DND-41 (cell line): ENCODE measurements at regions not wholly inside any gene's neighbourhood (a gene's known extent, or its start where the extent isn't known, plus 50 kb on each side); places are given as distances from the start of the nearest gene placed in this dataset.

Source experiments
- EZH2 ChIP-seq: IDR thresholded peaks from 3 replicates; pipeline ENCODE4 v1.6.1; 2012; ENCODE audit warnings: borderline replicate concordance, low read depth, mild to moderate bottlenecking, moderate library complexity, low read length, inconsistent platforms; ENCODE audit not compliant: severe bottlenecking
- TF ChIP-seq, protein P1 (sequence below): IDR thresholded peaks from 2 replicates; pipeline ENCODE4 v1.5.1; 2012; ENCODE audit warnings: borderline replicate concordance, low read length, moderate library complexity, mild to moderate bottlenecking; ENCODE audit not compliant: poor library complexity, severe bottlenecking; ENCODE audit errors: extremely low read depth

DNA sequence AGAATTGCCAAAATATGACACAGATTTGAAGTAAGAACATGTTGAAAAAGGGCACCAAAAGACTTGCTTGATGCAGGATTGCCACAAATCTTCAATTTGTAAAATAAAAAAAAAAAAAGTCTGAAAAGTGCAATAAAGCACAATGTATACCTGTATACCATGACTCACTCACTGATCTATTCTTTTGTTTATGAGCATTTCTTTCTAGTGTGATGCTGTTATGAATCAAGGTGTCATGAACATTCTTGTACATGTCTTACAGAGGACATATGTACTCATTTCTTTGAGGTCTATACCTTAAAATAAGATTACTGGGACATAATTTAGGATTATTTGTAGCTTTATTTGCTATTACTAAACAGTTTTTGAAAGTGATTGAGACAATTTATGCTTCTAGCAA, 464.9 kb upstream of the RBMS3 start:
- TF ChIP-seq EZH2: no peak
- TF ChIP-seq, protein P1, sequence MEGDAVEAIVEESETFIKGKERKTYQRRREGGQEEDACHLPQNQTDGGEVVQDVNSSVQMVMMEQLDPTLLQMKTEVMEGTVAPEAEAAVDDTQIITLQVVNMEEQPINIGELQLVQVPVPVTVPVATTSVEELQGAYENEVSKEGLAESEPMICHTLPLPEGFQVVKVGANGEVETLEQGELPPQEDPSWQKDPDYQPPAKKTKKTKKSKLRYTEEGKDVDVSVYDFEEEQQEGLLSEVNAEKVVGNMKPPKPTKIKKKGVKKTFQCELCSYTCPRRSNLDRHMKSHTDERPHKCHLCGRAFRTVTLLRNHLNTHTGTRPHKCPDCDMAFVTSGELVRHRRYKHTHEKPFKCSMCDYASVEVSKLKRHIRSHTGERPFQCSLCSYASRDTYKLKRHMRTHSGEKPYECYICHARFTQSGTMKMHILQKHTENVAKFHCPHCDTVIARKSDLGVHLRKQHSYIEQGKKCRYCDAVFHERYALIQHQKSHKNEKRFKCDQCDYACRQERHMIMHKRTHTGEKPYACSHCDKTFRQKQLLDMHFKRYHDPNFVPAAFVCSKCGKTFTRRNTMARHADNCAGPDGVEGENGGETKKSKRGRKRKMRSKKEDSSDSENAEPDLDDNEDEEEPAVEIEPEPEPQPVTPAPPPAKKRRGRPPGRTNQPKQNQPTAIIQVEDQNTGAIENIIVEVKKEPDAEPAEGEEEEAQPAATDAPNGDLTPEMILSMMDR: no peak
